ENCODE measurements at regions not wholly inside any gene's neighbourhood (a gene's known extent, or its start where the extent isn't known, plus 50 kb on each side); places are given as distances from the start of the nearest gene placed in this dataset.

DNA sequence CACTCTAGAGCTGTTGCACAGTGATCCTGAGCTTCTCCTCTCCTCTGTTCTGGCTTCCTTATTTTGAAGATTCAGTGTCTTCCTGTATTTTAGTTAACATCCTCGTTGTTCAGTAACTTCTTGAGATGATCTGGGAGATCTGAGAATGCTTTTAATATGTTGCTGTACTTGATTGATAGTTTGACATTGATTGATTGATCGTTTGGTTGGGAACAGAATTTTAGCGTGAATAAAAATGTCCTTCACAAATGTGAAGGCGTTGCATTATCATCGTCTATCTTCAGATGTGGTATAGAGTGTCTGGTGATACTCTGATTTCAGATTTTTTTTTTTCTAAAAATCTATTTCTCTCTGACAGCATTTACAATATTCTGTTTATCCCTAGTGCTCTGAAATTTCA is 80.1 kb upstream of the KLF12 start:
- ATAC-seq (ENCODE audit: low read depth) (no peak), DNase-seq (ENCODE audit: low spot score in 2 of 2) (no peak)
- no peaks in the 10 kb centered on the region for H3K9me3 Mint-ChIP-seq
- no peak overlapping the region for H3K27ac Mint-ChIP-seq
- H3K4me1 Mint-ChIP-seq, result peaks cover 6% of the 10 kb centered on the region
- no peak overlapping the region for H3K4me3 Mint-ChIP-seq
- H3K36me3 Mint-ChIP-seq, result no peaks in the 10 kb centered on the region
- H3K27me3 Mint-ChIP-seq, result no peaks in the 10 kb centered on the region

DNA sequence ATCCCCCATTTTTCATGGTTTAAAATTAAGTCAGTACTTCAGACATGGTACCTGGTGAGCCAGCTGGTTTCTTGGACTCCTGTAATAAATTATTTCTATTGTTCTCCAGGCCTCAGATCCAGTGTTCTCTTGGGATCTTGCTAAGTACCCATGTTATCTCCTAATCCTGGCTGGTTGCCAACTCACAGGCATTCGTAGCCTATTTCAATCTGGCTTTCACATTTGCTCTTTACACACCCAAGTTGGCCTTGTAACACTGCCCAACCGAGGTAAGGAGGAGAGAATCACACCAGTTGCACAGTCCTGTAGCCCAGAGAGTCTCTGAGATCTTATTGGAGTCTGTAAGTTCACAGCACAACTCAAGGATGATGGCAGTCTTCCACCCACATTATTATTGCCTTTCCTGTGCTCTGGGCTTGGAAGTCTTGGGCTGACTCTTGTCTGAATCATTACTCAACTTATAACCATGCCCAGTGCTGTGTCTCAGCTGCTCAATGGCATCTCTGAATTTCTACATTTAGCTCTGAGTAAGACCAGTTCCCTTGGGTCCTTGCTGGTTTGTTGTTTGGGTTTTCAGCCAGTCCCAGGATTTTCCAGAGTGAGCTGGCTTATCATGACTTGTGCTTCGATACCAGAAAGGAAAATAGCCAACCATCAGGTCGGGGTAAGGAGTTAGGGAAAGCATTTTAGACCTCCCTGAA is 76.6 kb upstream of the KLF12 start:
- Mint-ChIP-seq H3K4me3 (no peak overlapping the region), H3K27me3 (no peaks in the 10 kb centered on the region), H3K36me3 (no peaks in the 10 kb centered on the region)

DNA sequence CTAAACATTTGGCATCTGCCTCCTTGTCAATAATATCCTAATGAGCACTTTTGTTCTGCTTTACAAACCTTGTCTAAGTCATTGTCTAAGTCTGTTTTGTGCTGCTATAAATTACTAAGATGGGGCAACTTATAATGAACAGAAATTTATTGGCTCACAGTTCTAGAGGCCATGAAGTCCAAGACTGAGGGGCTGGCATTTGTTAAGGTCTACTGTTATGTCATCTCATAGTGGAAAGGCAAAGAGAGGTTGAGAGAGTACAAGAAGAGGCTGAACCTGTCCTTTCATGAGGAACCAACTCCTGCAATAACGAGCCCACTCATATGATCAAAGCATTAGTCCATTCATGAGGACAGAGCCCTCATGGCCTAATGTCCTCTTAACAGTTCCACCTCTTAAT is 72.7 kb upstream of the KLF12 start:
- no peaks in the 10 kb centered on the region for H3K27me3 Mint-ChIP-seq
- no peaks in the 10 kb centered on the region for H3K36me3 Mint-ChIP-seq
- peaks cover 3% of the 10 kb centered on the region for H3K4me1 Mint-ChIP-seq
- no peaks in the 10 kb centered on the region for H3K9me3 Mint-ChIP-seq
- DNase-seq (ENCODE audit: low spot score in 2 of 2), result no peak
- H3K27ac Mint-ChIP-seq, result no peak overlapping the region
- ATAC-seq (ENCODE audit: low read depth), result no peak
- no peak overlapping the region for H3K4me3 Mint-ChIP-seq

More for the DNA sequence above, 76.6 kb upstream of the KLF12 start:
- DNase-seq (ENCODE audit: low spot score in 2 of 2) (no peak), ATAC-seq (ENCODE audit: low read depth) (no peak)
- Mint-ChIP-seq H3K27ac (no peak overlapping the region), H3K9me3 (no peaks in the 10 kb centered on the region), H3K4me1 (peaks cover 6% of the 10 kb centered on the region)

- DNase-seq (ENCODE audit: low spot score in 2 of 2) (no peak), ATAC-seq (ENCODE audit: low read depth) (no peak)
- Mint-ChIP-seq H3K36me3 (no peaks in the 10 kb centered on the region), H3K9me3 (no peaks in the 10 kb centered on the region), H3K27ac (no peak overlapping the region), H3K4me1 (peaks cover 2% of the 10 kb centered on the region), H3K27me3 (no peaks in the 10 kb centered on the region), H3K4me3 (no peak overlapping the region)
These were observed 71.9 kb upstream of the KLF12 start for GRCh38 chr13:74206061-74206561.

DNA sequence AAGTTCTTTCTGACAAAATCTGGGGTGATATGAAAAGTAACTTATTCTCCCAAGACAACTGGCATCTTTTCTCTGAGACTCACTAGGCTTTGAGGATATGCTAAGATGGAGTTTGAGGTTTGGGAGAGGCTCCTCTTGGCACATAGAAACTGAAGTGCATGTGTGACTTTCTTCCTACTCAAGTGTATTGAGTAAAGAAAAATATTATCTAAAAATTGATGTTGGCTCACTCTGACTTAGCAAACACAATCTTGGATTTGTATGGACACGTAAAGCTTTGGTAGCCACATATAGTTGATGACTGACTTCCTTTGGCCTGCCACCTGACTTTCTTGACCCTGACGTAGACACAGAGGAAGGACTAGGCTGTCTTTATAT is 71.1 kb upstream of the KLF12 start:
- ATAC-seq (ENCODE audit: low read depth) (no peak), DNase-seq (ENCODE audit: low spot score in 2 of 2) (no peak)
- peaks cover under 1% of the 10 kb centered on the region for H3K27me3 Mint-ChIP-seq
- H3K4me3 Mint-ChIP-seq, result no peak overlapping the region
- H3K27ac Mint-ChIP-seq, result no peak overlapping the region
- H3K36me3 Mint-ChIP-seq, result no peaks in the 10 kb centered on the region
- no peaks in the 10 kb centered on the region for H3K9me3 Mint-ChIP-seq
- no peaks in the 10 kb centered on the region for H3K4me1 Mint-ChIP-seq

DNA sequence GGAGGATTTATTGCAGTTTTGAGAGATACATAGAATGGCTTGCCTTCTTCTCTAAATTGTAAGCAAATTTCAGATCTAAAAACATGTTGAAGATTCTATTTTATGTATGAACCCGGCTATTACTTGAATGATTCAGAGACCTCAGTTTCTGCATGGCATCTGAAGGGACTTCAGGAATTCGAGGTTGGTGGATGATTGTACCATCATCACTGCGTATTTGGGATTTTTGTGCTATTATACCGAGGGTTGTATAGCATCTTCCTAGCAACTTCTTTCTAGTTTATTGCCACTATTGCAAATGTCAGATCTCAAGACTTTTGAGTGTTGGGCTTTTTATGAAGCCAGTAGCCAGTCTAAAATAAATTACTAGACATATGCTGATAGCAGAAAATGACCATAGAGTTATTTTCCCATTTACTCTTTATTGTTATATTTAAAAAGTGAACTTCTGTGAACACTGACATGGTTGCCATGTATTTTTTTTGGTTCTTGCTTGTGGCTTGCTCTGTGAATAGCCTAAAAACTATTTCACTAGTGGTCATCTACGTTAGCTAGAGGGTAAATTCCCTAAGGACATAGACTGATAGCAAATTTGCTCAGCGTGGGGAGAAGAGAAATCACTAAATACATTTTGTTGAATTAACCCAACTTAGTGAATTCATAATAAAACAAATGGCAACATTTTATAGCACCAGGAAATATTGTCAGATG is 70.6 kb upstream of the KLF12 start:
- H3K27me3 Mint-ChIP-seq, result peaks cover 2% of the 10 kb centered on the region
- no peaks in the 10 kb centered on the region for H3K9me3 Mint-ChIP-seq
- no peak overlapping the region for H3K4me3 Mint-ChIP-seq
- no peak overlapping the region for H3K27ac Mint-ChIP-seq
- DNase-seq (ENCODE audit: low spot score in 2 of 2), result no peak
- ATAC-seq (ENCODE audit: low read depth), result no peak
- H3K4me1 Mint-ChIP-seq, result no peaks in the 10 kb centered on the region
- no peaks in the 10 kb centered on the region for H3K36me3 Mint-ChIP-seq

- Mint-ChIP-seq H3K27me3 (peaks cover 2% of the 10 kb centered on the region), H3K36me3 (no peaks in the 10 kb centered on the region), H3K4me1 (no peaks in the 10 kb centered on the region), H3K27ac (no peak overlapping the region), H3K9me3 (no peaks in the 10 kb centered on the region), H3K4me3 (no peak overlapping the region)
- no peak for ATAC-seq (ENCODE audit: low read depth)
- no peak for DNase-seq (ENCODE audit: low spot score in 2 of 2)
These were observed 69.4 kb upstream of the KLF12 start for GRCh38 chr13:74203576-74203975.

DNA sequence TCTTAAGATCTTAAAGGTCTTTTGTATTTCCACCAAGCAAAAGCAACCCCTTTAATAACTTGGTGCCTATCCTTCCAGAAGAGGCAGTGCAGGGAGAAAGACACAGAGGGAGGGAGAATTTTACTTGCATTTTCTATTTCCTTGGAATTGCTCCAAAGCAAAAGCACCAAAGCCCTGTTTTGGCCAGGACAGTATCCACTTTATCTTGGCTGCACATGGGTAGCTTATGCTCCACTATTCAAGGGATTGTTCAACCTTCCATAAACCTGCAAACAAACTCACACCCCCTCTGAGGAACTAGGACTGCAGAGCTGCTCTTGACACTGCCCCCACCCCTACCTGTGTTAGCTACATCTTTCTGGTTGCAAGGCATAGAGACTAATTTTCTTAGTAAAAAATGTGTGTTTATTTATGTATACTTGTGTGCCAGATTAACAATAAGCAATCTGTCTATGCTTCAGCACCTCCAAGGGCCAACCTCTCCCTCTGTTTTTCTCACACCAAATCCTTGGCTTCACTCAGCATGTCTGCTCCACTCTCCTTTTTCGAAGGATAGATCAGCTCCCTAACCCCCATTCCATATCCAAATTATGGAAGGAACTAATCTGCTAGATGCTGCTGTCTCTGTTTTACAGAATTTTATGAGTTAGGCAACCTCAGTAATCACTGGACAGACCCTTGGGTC is 68.1 kb upstream of the KLF12 start:
- Mint-ChIP-seq H3K4me3 (no peak overlapping the region), H3K36me3 (no peaks in the 10 kb centered on the region), H3K27me3 (peaks cover 2% of the 10 kb centered on the region), H3K9me3 (no peaks in the 10 kb centered on the region), H3K4me1 (no peaks in the 10 kb centered on the region), H3K27ac (no peak overlapping the region)
- ATAC-seq (ENCODE audit: low read depth), result no peak
- no peak for DNase-seq (ENCODE audit: low spot score in 2 of 2)

GRCh38 chr13:74201530-74201929 is 67.3 kb upstream of the KLF12 start:
- ATAC-seq (ENCODE audit: low read depth), result no peak
- Mint-ChIP-seq H3K9me3 (no peaks in the 10 kb centered on the region), H3K4me3 (no peak overlapping the region), H3K27me3 (peaks cover 3% of the 10 kb centered on the region), H3K36me3 (no peaks in the 10 kb centered on the region), H3K27ac (no peak overlapping the region), H3K4me1 (no peaks in the 10 kb centered on the region)
- DNase-seq (ENCODE audit: low spot score in 2 of 2), result no peak

GRCh38 chr13:74200081-74200480 is 65.9 kb upstream of the KLF12 start:
- Mint-ChIP-seq H3K36me3 (no peaks in the 10 kb centered on the region), H3K4me1 (no peaks in the 10 kb centered on the region), H3K27ac (no peak overlapping the region), H3K9me3 (no peaks in the 10 kb centered on the region), H3K27me3 (peaks cover 3% of the 10 kb centered on the region), H3K4me3 (no peak overlapping the region)
- ATAC-seq (ENCODE audit: low read depth) (no peak), DNase-seq (ENCODE audit: low spot score in 2 of 2) (no peak)

DNA sequence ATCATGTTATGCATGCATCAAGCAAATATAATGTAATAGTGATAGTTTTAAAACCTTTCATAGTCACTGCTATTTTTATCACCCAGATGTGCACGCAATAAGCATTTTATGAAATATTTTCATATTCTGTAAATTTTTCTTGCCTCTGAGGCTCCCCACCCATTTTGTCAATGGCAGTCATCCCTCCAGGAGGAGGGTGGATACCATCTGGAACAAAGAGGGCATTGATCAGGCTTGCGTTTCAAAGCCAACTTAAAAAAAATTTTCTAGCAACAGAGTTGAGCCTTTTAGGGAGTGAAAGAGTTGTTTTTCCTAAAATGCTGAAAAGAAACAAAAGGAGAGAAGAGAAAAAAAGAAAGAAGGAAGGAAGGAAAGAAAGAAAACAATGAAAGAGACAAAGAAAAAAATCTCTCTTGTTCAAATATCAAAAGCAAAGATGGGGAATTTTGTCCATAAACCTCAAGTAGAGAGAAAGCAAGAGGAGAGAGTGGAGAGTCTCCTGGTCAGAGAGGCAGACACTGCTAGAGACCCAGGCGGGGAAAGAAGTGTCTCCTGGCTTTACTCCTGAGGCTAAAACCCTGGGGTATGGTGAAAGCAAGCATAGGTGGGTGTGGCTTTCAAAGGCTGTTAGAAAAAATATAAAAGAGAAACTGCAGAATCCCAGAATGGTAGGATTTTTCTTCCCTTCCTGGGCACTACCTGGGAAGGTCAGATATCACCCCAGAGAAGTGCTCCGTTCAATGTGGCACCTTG is 63.6 kb upstream of the KLF12 start:
- no peak for DNase-seq (ENCODE audit: low spot score in 2 of 2)
- H3K27ac Mint-ChIP-seq, result no peak overlapping the region
- H3K4me1 Mint-ChIP-seq, result no peaks in the 10 kb centered on the region
- no peak overlapping the region for H3K4me3 Mint-ChIP-seq
- no peaks in the 10 kb centered on the region for H3K36me3 Mint-ChIP-seq
- H3K27me3 Mint-ChIP-seq, result peaks cover 3% of the 10 kb centered on the region
- no peaks in the 10 kb centered on the region for H3K9me3 Mint-ChIP-seq
- ATAC-seq (ENCODE audit: low read depth), result no peak

- H3K4me3 Mint-ChIP-seq, result no peak overlapping the region
- no peaks in the 10 kb centered on the region for H3K4me1 Mint-ChIP-seq
- DNase-seq (ENCODE audit: low spot score in 2 of 2) (no peak), ATAC-seq (ENCODE audit: low read depth) (no peak)
- H3K27me3 Mint-ChIP-seq, result peaks cover 1% of the 10 kb centered on the region
- H3K36me3 Mint-ChIP-seq, result no peaks in the 10 kb centered on the region
- no peak overlapping the region for H3K27ac Mint-ChIP-seq
- no peaks in the 10 kb centered on the region for H3K9me3 Mint-ChIP-seq
These were observed 60.6 kb upstream of the KLF12 start for GRCh38 chr13:74194846-74195245.

- DNase-seq (ENCODE audit: low spot score in 2 of 2) (no peak), ATAC-seq (ENCODE audit: low read depth) (no peak)
- no peak overlapping the region for H3K27ac Mint-ChIP-seq
- no peak overlapping the region for H3K4me3 Mint-ChIP-seq
- H3K9me3 Mint-ChIP-seq, result no peaks in the 10 kb centered on the region
- H3K36me3 Mint-ChIP-seq, result no peaks in the 10 kb centered on the region
- no peaks in the 10 kb centered on the region for H3K4me1 Mint-ChIP-seq
- H3K27me3 Mint-ChIP-seq, result peaks cover 1% of the 10 kb centered on the region
These were observed 59.2 kb upstream of the KLF12 start for GRCh38 chr13:74193391-74193790.

DNA sequence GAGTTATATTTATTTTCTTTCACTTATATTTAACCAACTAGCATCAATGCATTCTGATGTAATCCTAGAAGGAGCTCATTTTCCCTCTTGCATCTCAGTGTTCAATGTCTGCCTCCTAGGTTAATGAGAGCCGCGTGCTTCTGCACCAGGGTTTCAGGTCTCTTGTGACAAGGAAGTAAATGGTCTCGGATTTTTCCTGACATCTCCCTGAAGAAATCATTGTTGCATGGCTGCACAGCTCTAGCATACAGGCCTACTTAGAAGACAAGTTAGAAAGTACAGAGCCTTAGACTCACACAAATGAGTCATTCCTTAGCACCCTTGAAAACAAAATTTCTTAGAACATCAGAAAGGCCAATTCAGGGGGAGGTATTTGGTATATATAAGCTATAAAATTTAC is 57.2 kb upstream of the KLF12 start:
- Mint-ChIP-seq H3K4me1 (no peaks in the 10 kb centered on the region), H3K27me3 (no peaks in the 10 kb centered on the region), H3K4me3 (no peak overlapping the region), H3K27ac (no peak overlapping the region), H3K36me3 (no peaks in the 10 kb centered on the region), H3K9me3 (no peaks in the 10 kb centered on the region)
- DNase-seq (ENCODE audit: low spot score in 2 of 2) (no peak), ATAC-seq (ENCODE audit: low read depth) (no peak)
